T-cell (primary cell): ENCODE measurements at regions not wholly inside any gene's neighbourhood (a gene's known extent, or its start where the extent isn't known, plus 50 kb on each side); places are given as distances from the start of the nearest gene placed in this dataset.

Source experiments
- ATAC-seq, 4 experiments: fragments of 200-7000 bp in 3 of 4; fragments of 150-1000 bp in 1 of 4; cut with Tn5 transposase; replicated peaks in 1 of 4; 1 replicate in 3 of 4; 2 replicates in 1 of 4; pipeline ENCODE4 v1.10.0; 2021; ENCODE audit warnings: moderate library complexity in 3 of 4, mild to moderate bottlenecking in 2 of 4, moderate number of reproducible peaks in 1 of 4
- CTCF ChIA-PET, 2 donors: fragments of 300-600 bp; sonication (Branson Sonifier 250); formaldehyde crosslinking; loops; one replicate each; lab custom pipeline; 2022; ENCODE audit warnings: antibody characterized with exemption in 2 of 2; lab: Charles Lee
- POLR2A ChIA-PET, 2 donors: fragments of 300-600 bp; sonication (Branson Sonifier 250); formaldehyde crosslinking; loops; one replicate each; lab custom pipeline; 2022; ENCODE audit warnings: antibody characterized with exemption in 2 of 2; lab: Charles Lee
- DNase-seq, 35 experiments: peaks; one replicate each; pipeline versions ENCODE4 v3.0.0 to v3.0.0-alpha.2; 2013 to 2023
- H3K27ac ChIP-seq: one replicate; pipeline ENCODE4 v1.5.1; 2013; ENCODE audit warnings: low read length
- H3K27me3 ChIP-seq, 2 experiments: replicated peaks in 1 of 2; 1 replicate in 1 of 2; 2 replicates in 1 of 2; pipeline versions ENCODE4 v1.6.1 to v1.7.0; 2013; ENCODE audit warnings: low read length in 1 of 2, mixed read lengths in 1 of 2; ENCODE audit not compliant: control insufficient read depth in 2 of 2, insufficient read depth in 2 of 2; ENCODE audit errors: extremely low read depth in 1 of 2
- H3K36me3 ChIP-seq, 2 donors: 1 replicate in 1 of 2; 2 replicates in 1 of 2; pipeline versions ENCODE4 v1.6.1 to v1.7.0; 2013; ENCODE audit warnings: low read length in 1 of 2; ENCODE audit not compliant: control insufficient read depth in 2 of 2, insufficient read depth in 1 of 2; ENCODE audit errors: extremely low read depth in 1 of 2
- H3K4me1 ChIP-seq, 2 experiments: 1 replicate in 1 of 2; 2 replicates in 1 of 2; pipeline versions ENCODE4 v1.6.1 to v1.7.0; 2013; ENCODE audit warnings: low read length in 2 of 2, mixed read lengths in 1 of 2; ENCODE audit not compliant: insufficient read depth in 2 of 2, control insufficient read depth in 1 of 2; ENCODE audit errors: extremely low read depth in 1 of 2
- H3K4me3 ChIP-seq, 2 donors: 1 replicate in 1 of 2; 2 replicates in 1 of 2; pipeline versions ENCODE4 v1.5.1 to v1.7.0; 2013; ENCODE audit warnings: mild to moderate bottlenecking in 2 of 2, low read length in 1 of 2, moderate library complexity in 1 of 2; ENCODE audit not compliant: control insufficient read depth in 1 of 2; ENCODE audit errors: extremely low read depth in 1 of 2
- H3K9me3 ChIP-seq: 2 replicates; pipeline ENCODE4 v1.7.0; 2013
- H3K27ac Mint-ChIP-seq, 2 donors: one replicate each; pipeline ENCODE4 v1.8.0; 2020 to 2021; ENCODE audit warnings: mild to moderate bottlenecking in 2 of 2, mixed read lengths in 2 of 2
- H3K27me3 Mint-ChIP-seq, 2 donors: one replicate each; pipeline ENCODE4 v1.8.0; 2021 to 2022; ENCODE audit warnings: mixed read lengths in 2 of 2
- H3K36me3 Mint-ChIP-seq: one replicate; pipeline ENCODE4 v1.8.0; 2021; ENCODE audit warnings: mixed read lengths
- H3K4me1 Mint-ChIP-seq, 3 donors: one replicate each; pipeline ENCODE4 v1.8.0; 2020 to 2022; ENCODE audit warnings: mixed read lengths in 3 of 3, mild to moderate bottlenecking in 1 of 3
- H3K4me3 Mint-ChIP-seq, 3 donors: one replicate each; pipeline ENCODE4 v1.8.0; 2020 to 2022; ENCODE audit warnings: mild to moderate bottlenecking in 3 of 3, mixed read lengths in 3 of 3, moderate library complexity in 3 of 3
- H3K9me3 Mint-ChIP-seq, 3 donors: one replicate each; pipeline ENCODE4 v1.8.0; 2020 to 2022; ENCODE audit warnings: mixed read lengths in 3 of 3
- WGBS: methylation state at CpG from one replicate; pipeline ENCODE4 v1.1.5; 2013; ENCODE audit warnings: missing lambda C conversion rate; ENCODE audit not compliant: insufficient coverage; 5-methylcytosine and 5-hydroxymethylcytosine counted together

DNA sequence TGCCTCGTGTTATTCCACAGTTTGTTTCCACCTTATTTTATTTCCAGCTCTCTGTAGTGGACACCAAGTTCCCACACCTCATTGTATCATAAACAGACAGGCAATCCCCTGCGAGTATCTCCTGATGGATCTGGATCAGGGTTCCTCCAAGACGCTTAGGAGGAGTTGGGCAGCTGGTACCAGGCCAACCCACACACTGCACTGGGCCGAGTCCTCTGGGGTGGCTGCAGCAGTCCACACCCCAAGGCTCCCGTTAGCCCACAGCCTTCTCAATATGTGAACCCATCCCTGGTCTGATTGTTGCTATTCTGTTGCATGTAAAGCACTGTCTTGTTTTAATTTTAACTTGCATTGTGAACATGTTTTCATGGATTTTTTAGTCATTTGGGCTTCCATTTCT, 178.8 kb upstream of the RAB6C start:
- peaks cover 0 to 4% of the 10 kb centered on the region in 2 experiments for H3K27me3 ChIP-seq
- DNase-seq (no peak), ATAC-seq (no peak)
- no peak overlapping the region for H3K27ac Mint-ChIP-seq
- no peak overlapping the region for H3K4me3 ChIP-seq
- H3K36me3 ChIP-seq, result no peaks in the 10 kb centered on the region
- CTCF ChIA-PET, result no interaction called here
- no peaks in the 10 kb centered on the region for H3K4me1 Mint-ChIP-seq
- H3K36me3 Mint-ChIP-seq, result no peaks in the 10 kb centered on the region
- H3K27ac ChIP-seq, result no peak overlapping the region
- H3K9me3 ChIP-seq, result no peaks in the 10 kb centered on the region
- H3K4me3 Mint-ChIP-seq, result no peak overlapping the region
- 73% methylated on average over 2 of the region's 5 CpGs for WGBS
- H3K4me1 ChIP-seq, result no peaks in the 10 kb centered on the region
- no peaks in the 10 kb centered on the region for H3K9me3 Mint-ChIP-seq
- H3K27me3 Mint-ChIP-seq, result peaks cover 3 to 11% of the 10 kb centered on the region in 2 donors
- POLR2A ChIA-PET, result no interaction called here

DNA sequence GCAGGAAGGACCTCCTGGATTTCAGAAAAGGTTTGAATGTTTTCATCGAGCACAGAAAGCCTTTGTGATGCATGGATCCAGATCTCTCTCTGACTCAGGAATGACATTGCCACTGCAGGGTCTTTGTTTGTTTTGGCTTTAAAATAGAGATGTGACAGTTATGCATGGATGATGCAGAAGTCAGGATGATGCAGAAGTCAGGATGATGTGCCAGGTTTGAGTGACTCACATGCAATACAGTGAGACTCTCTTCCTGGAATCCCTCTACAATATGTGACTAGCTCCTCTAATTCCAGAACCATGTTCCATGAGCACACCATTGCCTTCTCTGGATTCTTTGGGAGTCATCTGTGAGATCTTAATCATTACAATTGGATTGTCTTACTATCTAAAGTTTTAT, 177.9 kb upstream of the RAB6C start:
- WGBS, result 83% methylated on average over 1 of the region's 1 CpG
- Histone ChIP-seq H3K27me3 (peaks cover 0 to 4% of the 10 kb centered on the region in 2 experiments), H3K4me1 (no peaks in the 10 kb centered on the region), H3K36me3 (no peaks in the 10 kb centered on the region), H3K27ac (no peak overlapping the region), H3K9me3 (no peaks in the 10 kb centered on the region), H3K4me3 (no peak overlapping the region)
- DNase-seq (no peak), ATAC-seq (no peak)
- H3K36me3 Mint-ChIP-seq, result no peaks in the 10 kb centered on the region
- H3K4me1 Mint-ChIP-seq, result no peaks in the 10 kb centered on the region
- CTCF ChIA-PET, result no interaction called here
- peaks cover 0 to 8% of the 10 kb centered on the region in 2 donors for H3K27me3 Mint-ChIP-seq
- POLR2A ChIA-PET, result no interaction called here
- H3K27ac Mint-ChIP-seq, result no peak overlapping the region
- H3K9me3 Mint-ChIP-seq, result no peaks in the 10 kb centered on the region
- H3K4me3 Mint-ChIP-seq, result no peak overlapping the region

DNA sequence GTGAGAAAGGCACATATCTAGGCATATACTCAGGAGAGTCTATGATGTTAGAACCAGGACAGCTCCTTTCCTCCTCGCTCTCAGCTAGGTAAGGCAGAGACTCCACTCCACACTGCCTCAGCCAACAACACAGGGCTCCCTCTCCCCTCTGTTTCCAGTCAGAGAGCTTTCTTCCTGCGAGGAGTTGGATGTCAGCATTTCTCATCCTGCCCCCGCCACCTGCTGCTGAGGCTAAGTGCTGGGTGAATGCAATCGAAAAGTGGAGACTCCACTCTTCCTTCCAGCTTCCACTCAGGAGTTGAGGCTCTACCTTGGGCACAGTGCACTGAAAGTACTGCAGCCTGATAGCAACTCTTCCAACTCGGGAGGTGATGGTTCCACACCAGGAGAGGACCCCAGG, 177.2 kb upstream of the RAB6C start:
- H3K27ac ChIP-seq, result no peak overlapping the region
- H3K27me3 ChIP-seq, result peaks cover 0 to 3% of the 10 kb centered on the region in 2 experiments
- H3K27ac Mint-ChIP-seq, result no peak overlapping the region
- peaks cover 0 to 4% of the 10 kb centered on the region in 2 donors for H3K27me3 Mint-ChIP-seq
- 76% methylated on average over 3 of the region's 5 CpGs for WGBS
- POLR2A ChIA-PET, result no interaction called here
- no peak overlapping the region for H3K4me3 Mint-ChIP-seq
- H3K36me3 Mint-ChIP-seq, result no peaks in the 10 kb centered on the region
- H3K36me3 ChIP-seq, result no peaks in the 10 kb centered on the region
- no peaks in the 10 kb centered on the region for H3K9me3 ChIP-seq
- no peaks in the 10 kb centered on the region for H3K4me1 Mint-ChIP-seq
- no peak for ATAC-seq
- no peaks in the 10 kb centered on the region for H3K9me3 Mint-ChIP-seq
- no peak overlapping the region for H3K4me3 ChIP-seq
- DNase-seq, result no peak
- H3K4me1 ChIP-seq, result no peaks in the 10 kb centered on the region
- CTCF ChIA-PET, result no interaction called here

DNA sequence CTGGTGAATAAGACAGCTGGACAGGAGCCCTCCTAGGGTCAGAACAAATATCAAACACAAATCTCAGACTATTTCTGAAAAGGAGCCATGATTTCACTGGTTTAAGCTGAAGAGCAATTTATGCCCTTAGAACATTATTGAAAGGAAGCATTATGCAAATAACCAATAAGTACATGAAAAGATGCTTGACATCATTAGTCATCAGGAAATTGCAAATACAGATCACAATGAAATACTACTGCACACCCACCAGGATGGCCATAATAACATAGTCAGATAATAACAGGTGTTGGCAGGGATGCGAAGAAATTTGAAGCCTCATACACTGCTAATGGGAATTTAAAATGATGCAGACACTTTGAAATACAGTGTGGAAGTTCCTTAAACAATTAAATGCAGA, 176.4 kb upstream of the RAB6C start:
- no peak overlapping the region for H3K4me3 Mint-ChIP-seq
- WGBS, result no CpG with 5 or more reads among the region's 1 CpG
- POLR2A ChIA-PET, result no interaction called here

DNA sequence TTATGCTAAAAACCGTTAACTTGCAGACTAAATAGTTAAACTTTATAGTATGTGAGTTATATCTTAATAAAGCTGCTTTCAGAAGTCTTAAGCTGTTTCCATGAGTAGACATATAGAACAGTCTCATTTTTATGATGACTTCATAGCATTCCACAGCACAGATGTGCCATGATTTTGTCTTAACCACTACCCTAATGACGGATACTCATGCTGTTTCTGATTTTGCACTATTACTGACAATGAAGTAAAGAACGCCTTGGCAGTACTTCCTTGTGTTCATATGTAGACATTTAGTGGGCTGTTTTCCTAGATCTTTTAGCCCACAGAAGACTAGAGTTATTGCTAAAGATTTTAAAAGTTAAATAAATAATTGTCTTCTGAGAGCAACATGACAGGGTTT, 175.6 kb upstream of the RAB6C start:
- Mint-ChIP-seq H3K27ac (no peak overlapping the region), H3K4me1 (no peaks in the 10 kb centered on the region), H3K9me3 (no peaks in the 10 kb centered on the region), H3K4me3 (no peak overlapping the region), H3K36me3 (no peaks in the 10 kb centered on the region), H3K27me3 (peaks cover 0 to 4% of the 10 kb centered on the region in 2 donors)
- no CpG with 5 or more reads among the region's 3 CpGs for WGBS
- CTCF ChIA-PET, result no interaction called here
- Histone ChIP-seq H3K4me3 (no peak overlapping the region), H3K9me3 (no peaks in the 10 kb centered on the region), H3K27me3 (no peaks in the 10 kb centered on the region), H3K4me1 (no peaks in the 10 kb centered on the region), H3K36me3 (no peaks in the 10 kb centered on the region), H3K27ac (no peak overlapping the region)
- DNase-seq, result no peak
- no peak for ATAC-seq
- POLR2A ChIA-PET, result no interaction called here

More for the DNA sequence above, 176.4 kb upstream of the RAB6C start:
- Histone ChIP-seq H3K4me1 (no peaks in the 10 kb centered on the region), H3K36me3 (no peaks in the 10 kb centered on the region), H3K4me3 (no peak overlapping the region), H3K27me3 (no peaks in the 10 kb centered on the region), H3K27ac (no peak overlapping the region), H3K9me3 (no peaks in the 10 kb centered on the region)
- CTCF ChIA-PET, result no interaction called here
- Mint-ChIP-seq H3K36me3 (no peaks in the 10 kb centered on the region), H3K4me1 (no peaks in the 10 kb centered on the region), H3K27ac (no peak overlapping the region), H3K9me3 (no peaks in the 10 kb centered on the region), H3K27me3 (peaks cover 0 to 4% of the 10 kb centered on the region in 2 donors)
- ATAC-seq (no peak), DNase-seq (no peak)

DNA sequence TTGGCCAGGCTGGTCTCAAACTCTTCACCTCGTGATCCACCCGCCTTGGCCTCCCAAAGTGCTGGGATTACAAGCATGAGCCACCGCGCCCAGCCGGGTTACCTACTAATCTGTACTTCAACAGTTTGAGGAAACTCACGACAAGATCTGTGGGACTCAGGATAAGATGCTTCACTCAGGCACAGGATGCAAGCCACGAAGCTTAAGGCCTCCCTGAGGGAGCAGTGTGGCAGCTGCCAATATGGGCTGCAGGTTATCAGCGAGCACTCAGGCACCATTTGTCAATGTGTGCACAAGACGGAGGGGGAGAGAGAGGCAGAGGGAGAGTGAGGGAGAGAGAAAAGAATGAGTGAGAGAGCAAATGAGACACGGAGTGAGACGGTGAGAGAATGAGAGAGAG, 173.6 kb upstream of the RAB6C start:
- CTCF ChIA-PET, result interaction anchor here in 1 of 2 donors (0.7 kb wide), 1 partner anchor 77 kb away, joined by 3 read pairs; no protein-coding TSS in a partner anchor
- Mint-ChIP-seq H3K9me3 (no peaks in the 10 kb centered on the region), H3K27me3 (peaks cover under 1 to 3% of the 10 kb centered on the region in 2 donors), H3K36me3 (no peaks in the 10 kb centered on the region), H3K4me3 (no peak overlapping the region), H3K4me1 (no peaks in the 10 kb centered on the region), H3K27ac (no peak overlapping the region)
- no peaks in the 10 kb centered on the region for H3K27me3 ChIP-seq
- no peaks in the 10 kb centered on the region for H3K9me3 ChIP-seq
- no peaks in the 10 kb centered on the region for H3K36me3 ChIP-seq
- ATAC-seq, result no peak
- no peaks in the 10 kb centered on the region for H3K4me1 ChIP-seq
- DNase-seq, result no peak
- POLR2A ChIA-PET, result no interaction called here
- 85% methylated on average over 11 of the region's 11 CpGs for WGBS
- H3K27ac ChIP-seq, result no peak overlapping the region
- H3K4me3 ChIP-seq, result no peak overlapping the region

DNA sequence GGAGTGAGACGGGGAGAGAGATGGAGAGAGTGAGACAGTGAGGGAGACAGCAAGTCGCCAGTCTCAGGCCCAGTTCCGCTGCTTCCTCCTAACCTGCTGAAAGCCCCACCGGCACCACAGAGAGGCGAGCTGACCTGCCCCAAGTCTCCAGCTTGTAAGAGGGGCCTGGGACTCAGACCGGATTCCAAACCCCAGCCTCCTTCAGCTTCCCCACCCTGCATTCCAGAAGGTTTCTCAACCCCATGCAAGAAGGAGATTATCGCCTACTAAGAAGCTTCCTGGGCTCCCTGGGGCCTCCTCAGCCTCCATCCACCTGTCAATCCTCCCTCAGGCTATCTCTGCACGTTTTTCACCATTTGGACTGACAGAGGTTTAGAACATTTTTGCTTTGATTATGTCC, 173.1 kb upstream of the RAB6C start:
- DNase-seq, result no peak
- CTCF ChIA-PET, result interaction anchor here in 1 of 2 donors (0.7 kb wide), 1 partner anchor 77 kb away, joined by 3 read pairs; no protein-coding TSS in a partner anchor
- H3K4me1 ChIP-seq, result no peaks in the 10 kb centered on the region

More for the DNA sequence above, 173.1 kb upstream of the RAB6C start:
- Histone ChIP-seq H3K36me3 (no peaks in the 10 kb centered on the region), H3K27ac (no peak overlapping the region), H3K27me3 (no peaks in the 10 kb centered on the region), H3K4me3 (no peak overlapping the region), H3K9me3 (no peaks in the 10 kb centered on the region)
- 86% methylated on average over 7 of the region's 8 CpGs for WGBS
- POLR2A ChIA-PET, result no interaction called here
- Mint-ChIP-seq H3K9me3 (no peaks in the 10 kb centered on the region), H3K27me3 (peaks cover 5 to 7% of the 10 kb centered on the region in 2 donors), H3K4me3 (no peak overlapping the region), H3K36me3 (no peaks in the 10 kb centered on the region), H3K4me1 (no peaks in the 10 kb centered on the region), H3K27ac (no peak overlapping the region)
- ATAC-seq, result no peak
